IgD-negative memory B cell (primary cell): ENCODE measurements at regions not wholly inside any gene's neighbourhood (a gene's known extent, or its start where the extent isn't known, plus 50 kb on each side); places are given as distances from the start of the nearest gene placed in this dataset.
A peak's percentile ranks its signal among the peaks of the same experiment; 100 is the strongest.

ENCODE experiments used
- H3K27ac Mint-ChIP-seq, 3 donors: one replicate each; pipeline ENCODE4 v1.8.0; 2020 to 2022; ENCODE audit warnings: mild to moderate bottlenecking in 3 of 3, mixed read lengths in 3 of 3, moderate library complexity in 1 of 3
- H3K27me3 Mint-ChIP-seq: one replicate; pipeline ENCODE4 v1.8.0; 2021; ENCODE audit warnings: mixed read lengths
- H3K36me3 Mint-ChIP-seq: one replicate; pipeline ENCODE4 v1.8.0; 2020; ENCODE audit warnings: mild to moderate bottlenecking, mixed read lengths
- H3K4me1 Mint-ChIP-seq, 3 donors: one replicate each; pipeline ENCODE4 v1.8.0; 2020 to 2022; ENCODE audit warnings: mixed read lengths in 3 of 3, mild to moderate bottlenecking in 1 of 3
- H3K4me3 Mint-ChIP-seq, 4 donors: one replicate each; pipeline ENCODE4 v1.8.0; 2020 to 2022; ENCODE audit warnings: mild to moderate bottlenecking in 4 of 4, mixed read lengths in 4 of 4, moderate library complexity in 3 of 4
- H3K9me3 Mint-ChIP-seq, 3 donors: one replicate each; pipeline ENCODE4 v1.8.0; 2020 to 2021; ENCODE audit warnings: mixed read lengths in 3 of 3, mild to moderate bottlenecking in 1 of 3

DNA sequence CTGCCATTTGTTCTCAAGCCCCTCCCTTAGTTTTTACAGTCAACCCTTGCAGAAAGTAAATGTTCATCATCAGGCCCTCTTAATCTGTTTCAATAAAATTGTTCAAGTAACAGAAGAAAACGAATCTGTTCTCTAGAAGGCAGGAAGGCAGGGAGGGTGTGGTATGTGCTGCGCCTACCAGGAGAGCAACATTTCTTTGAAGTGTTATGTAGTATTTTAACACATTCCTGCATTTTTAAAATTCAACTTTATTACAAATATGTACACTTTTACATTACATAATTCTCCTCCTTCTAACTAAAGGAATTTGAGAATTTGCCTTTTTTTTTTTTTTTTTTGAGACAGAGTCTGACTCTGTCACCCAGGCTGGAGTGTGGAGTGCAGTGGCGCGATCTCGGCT is 657.8 kb downstream of the MCTP2 start:
- Mint-ChIP-seq H3K27me3 (no peaks in the 10 kb centered on the region), H3K4me1 (no peaks in the 10 kb centered on the region), H3K36me3 (no peaks in the 10 kb centered on the region), H3K9me3 (peaks cover 4 to 11% (median 5%) of the 10 kb centered on the region in 3 donors), H3K4me3 (no peak overlapping the region), H3K27ac (no peak overlapping the region)

DNA sequence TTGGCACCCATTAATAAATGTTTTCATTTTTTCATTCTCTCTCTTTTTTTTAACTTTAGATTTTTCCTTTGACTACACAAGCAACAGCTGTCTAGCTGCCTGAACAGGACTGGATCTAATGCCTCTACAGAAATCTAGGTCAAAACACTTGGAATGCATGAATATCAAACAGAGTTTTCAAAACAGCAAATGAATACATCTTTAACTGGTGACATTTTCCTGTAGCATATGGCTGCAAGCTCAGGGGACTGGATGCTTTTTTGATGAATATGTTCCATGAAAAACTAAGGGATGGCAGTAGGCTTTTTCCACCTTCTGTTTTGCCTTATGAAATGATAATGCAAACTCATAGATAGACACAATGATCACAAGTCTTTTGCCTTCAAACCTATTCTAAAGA is 661.7 kb downstream of the MCTP2 start:
- H3K27ac Mint-ChIP-seq = no peak overlapping the region
- H3K9me3 Mint-ChIP-seq = peaks cover 5 to 19% (median 7%) of the 10 kb centered on the region in 3 donors
- H3K4me3 Mint-ChIP-seq = no peak overlapping the region
- no peaks in the 10 kb centered on the region for H3K27me3 Mint-ChIP-seq
- no peaks in the 10 kb centered on the region for H3K4me1 Mint-ChIP-seq
- peaks cover under 1% of the 10 kb centered on the region for H3K36me3 Mint-ChIP-seq

DNA sequence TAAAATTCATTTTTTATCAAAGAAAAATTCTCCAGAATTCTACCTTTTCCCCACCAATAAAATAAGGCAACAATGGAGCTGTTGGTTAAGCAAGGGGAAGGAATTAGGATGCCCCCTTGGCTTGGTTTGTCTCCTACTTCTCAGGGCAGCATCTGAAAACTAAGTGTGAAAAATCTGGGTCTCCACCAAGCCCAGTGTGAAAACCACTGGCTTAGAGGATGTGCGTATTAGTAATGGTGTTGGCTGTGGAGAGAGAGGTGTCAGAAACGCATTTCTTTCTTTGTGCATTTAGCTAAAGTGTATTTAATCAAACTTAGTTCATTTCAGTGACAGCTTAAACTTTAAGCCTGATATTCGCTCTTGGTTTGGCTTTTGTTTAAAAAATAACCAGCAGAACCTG is 662.7 kb downstream of the MCTP2 start:
- H3K4me3 Mint-ChIP-seq = no peak overlapping the region

DNA sequence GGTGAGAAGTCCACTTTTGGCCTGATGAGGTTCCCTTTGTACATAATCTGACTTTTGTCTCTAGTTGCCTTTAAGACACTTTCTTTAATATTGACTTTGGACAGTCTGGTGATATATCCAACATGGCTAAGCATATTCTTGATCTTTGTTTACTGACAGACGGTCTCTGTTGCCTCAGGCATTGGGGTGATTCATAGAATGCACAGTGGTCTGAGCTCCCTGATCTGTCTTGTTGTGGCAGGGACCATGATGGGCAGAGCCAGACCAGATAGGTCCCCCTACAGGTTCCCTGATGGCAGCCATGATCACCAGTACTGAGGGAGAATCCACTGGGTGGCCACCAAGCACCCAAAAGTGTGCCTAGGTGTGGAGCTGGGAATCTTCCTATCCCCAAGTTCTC is 678.1 kb downstream of the MCTP2 start:
- no peak overlapping the region for H3K4me3 Mint-ChIP-seq
- H3K27ac Mint-ChIP-seq = no peak overlapping the region
- H3K9me3 Mint-ChIP-seq = peaks cover 2 to 16% (median 12%) of the 10 kb centered on the region in 3 donors
- no peaks in the 10 kb centered on the region for H3K36me3 Mint-ChIP-seq
- H3K27me3 Mint-ChIP-seq = no peaks in the 10 kb centered on the region
- H3K4me1 Mint-ChIP-seq = no peaks in the 10 kb centered on the region

More for the DNA sequence above, 662.7 kb downstream of the MCTP2 start:
- H3K9me3 Mint-ChIP-seq = peaks cover 5 to 19% (median 5%) of the 10 kb centered on the region in 3 donors
- peaks cover 1% of the 10 kb centered on the region for H3K36me3 Mint-ChIP-seq
- H3K27me3 Mint-ChIP-seq = no peaks in the 10 kb centered on the region
- no peak overlapping the region for H3K27ac Mint-ChIP-seq
- no peaks in the 10 kb centered on the region for H3K4me1 Mint-ChIP-seq

- no peak overlapping the region for H3K4me3 Mint-ChIP-seq
- H3K36me3 Mint-ChIP-seq = no peaks in the 10 kb centered on the region
- no peaks in the 10 kb centered on the region for H3K27me3 Mint-ChIP-seq
- no peaks in the 10 kb centered on the region for H3K4me1 Mint-ChIP-seq
- H3K27ac Mint-ChIP-seq = no peak overlapping the region
- H3K9me3 Mint-ChIP-seq = peaks cover 2 to 16% (median 12%) of the 10 kb centered on the region in 3 donors
Measured at GRCh38 chr15:94910166-94910565, 678.8 kb downstream of the MCTP2 start.

DNA sequence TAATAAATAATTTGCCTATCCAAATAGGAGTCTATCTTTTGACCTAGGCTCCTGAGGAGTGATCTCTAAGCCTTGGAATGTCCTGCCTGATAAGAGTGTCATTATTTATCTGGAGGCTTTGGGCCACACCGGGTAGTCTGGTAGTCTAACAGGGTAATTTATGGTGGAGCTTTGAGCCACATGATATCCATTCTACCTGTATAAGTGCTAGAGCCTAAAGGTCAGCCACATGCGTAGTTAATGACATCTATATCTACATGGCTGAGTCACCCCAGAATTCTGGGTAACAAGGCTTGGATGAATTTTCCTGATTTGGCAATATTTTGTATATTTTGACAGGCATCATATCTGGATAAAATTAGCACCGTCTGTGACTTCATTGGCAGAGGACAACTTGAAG is 681.4 kb downstream of the MCTP2 start:
- no peaks in the 10 kb centered on the region for H3K36me3 Mint-ChIP-seq
- no peak overlapping the region for H3K27ac Mint-ChIP-seq
- peaks cover 0 to 1% (median 0%) of the 10 kb centered on the region in 3 donors for H3K4me1 Mint-ChIP-seq
- H3K4me3 Mint-ChIP-seq = no peak overlapping the region
- peaks cover 0 to 12% (median 4%) of the 10 kb centered on the region in 3 donors for H3K9me3 Mint-ChIP-seq
- no peaks in the 10 kb centered on the region for H3K27me3 Mint-ChIP-seq

DNA sequence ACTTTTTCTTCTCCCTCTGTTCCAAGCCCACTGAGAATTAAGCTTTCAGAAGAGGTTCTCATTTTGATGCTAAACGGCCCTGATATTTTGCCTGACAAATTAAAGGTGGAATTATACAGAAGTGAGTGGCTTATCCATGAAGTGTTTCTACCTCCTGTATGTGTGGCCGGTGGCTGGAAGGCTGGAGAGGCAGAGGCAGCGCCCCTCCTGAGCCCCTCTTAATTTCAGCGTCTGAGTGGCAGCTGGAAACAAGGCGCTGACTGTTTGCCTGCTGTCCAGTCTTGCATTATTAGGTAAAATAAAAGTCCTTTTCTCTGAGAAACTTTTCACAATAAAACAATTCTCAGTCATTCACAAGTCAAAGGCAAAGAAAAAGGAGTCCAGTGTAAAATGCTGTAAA is 685.7 kb downstream of the MCTP2 start:
- Mint-ChIP-seq H3K4me1 (peaks cover 0 to 1% (median 0%) of the 10 kb centered on the region in 3 donors), H3K27ac (no peak overlapping the region), H3K9me3 (peaks cover 0 to 5% (median 0%) of the 10 kb centered on the region in 3 donors), H3K4me3 (no peak overlapping the region), H3K36me3 (no peaks in the 10 kb centered on the region), H3K27me3 (no peaks in the 10 kb centered on the region)

DNA sequence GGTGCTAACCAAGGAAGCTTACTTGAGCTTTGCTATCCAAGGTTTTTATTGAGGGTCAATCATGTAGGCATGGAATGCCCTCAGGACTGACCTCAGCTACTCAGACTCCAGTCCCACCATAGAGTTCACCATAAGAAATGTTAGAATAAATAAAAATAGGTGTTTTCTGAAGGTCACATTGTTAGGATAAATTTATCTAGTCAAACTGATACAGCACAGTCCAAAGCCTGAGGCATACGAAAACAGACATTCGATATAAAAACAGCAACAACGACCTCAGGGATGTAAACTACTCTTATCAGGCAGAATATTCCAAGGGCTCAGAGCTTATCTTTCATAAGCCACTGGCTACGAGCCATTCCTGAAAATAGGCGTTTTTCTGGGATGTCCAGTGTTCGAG is 690.6 kb downstream of the MCTP2 start:
- no peak overlapping the region for H3K4me3 Mint-ChIP-seq
- no peaks in the 10 kb centered on the region for H3K4me1 Mint-ChIP-seq
- no peaks in the 10 kb centered on the region for H3K27me3 Mint-ChIP-seq
- H3K36me3 Mint-ChIP-seq = no peaks in the 10 kb centered on the region
- peaks cover 2 to 9% (median 7%) of the 10 kb centered on the region in 3 donors for H3K9me3 Mint-ChIP-seq
- no peak overlapping the region for H3K27ac Mint-ChIP-seq

GRCh38 chr15:94924057-94924456 is 692.7 kb downstream of the MCTP2 start:
- Mint-ChIP-seq H3K27ac (no peak overlapping the region), H3K4me1 (no peaks in the 10 kb centered on the region), H3K9me3 (peaks cover 4 to 9% (median 7%) of the 10 kb centered on the region in 3 donors), H3K4me3 (no peak overlapping the region), H3K27me3 (no peaks in the 10 kb centered on the region), H3K36me3 (peaks cover 2% of the 10 kb centered on the region)

DNA sequence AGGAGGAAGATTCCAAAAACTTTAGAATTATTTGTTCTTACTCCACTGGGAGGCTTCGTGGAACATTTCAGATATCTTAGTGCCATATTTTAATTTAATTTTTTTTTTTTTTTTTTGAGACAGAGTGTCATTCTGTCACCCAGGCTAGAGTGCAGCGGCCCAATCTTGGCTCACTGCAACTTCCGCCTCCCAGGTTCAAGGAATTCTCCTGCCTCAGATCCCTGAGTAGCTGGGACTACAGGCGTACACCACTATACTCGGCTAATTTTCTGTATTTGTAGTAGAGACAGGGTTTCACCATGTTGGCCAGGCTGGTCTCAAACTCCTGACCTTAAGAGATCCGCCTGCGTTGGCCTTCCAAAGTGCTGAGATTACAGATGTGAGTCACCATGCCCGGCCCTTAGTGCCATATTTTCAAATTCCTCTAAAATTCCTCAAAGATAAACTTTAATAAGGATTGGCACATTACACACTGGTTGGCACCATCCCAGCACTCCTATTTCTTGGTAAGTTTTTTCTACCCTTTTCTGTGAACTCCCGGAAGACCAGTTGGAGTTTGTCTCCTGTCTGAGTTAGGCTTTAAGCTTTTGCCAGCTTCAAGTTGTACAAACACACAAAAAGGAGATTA is 693.7 kb downstream of the MCTP2 start:
- no peaks in the 10 kb centered on the region for H3K4me1 Mint-ChIP-seq

GRCh38 chr15:94925680-94926079 is 694.3 kb downstream of the MCTP2 start:
- H3K9me3 Mint-ChIP-seq = peaks cover 2 to 9% (median 7%) of the 10 kb centered on the region in 3 donors
- H3K27ac Mint-ChIP-seq = no peak overlapping the region
- no peaks in the 10 kb centered on the region for H3K4me1 Mint-ChIP-seq
- H3K36me3 Mint-ChIP-seq = peaks cover 2% of the 10 kb centered on the region
- no peaks in the 10 kb centered on the region for H3K27me3 Mint-ChIP-seq
- no peak overlapping the region for H3K4me3 Mint-ChIP-seq

More for the DNA sequence above, 693.7 kb downstream of the MCTP2 start:
- H3K27me3 Mint-ChIP-seq = no peaks in the 10 kb centered on the region
- peaks cover 2% of the 10 kb centered on the region for H3K36me3 Mint-ChIP-seq
- no peak overlapping the region for H3K27ac Mint-ChIP-seq
- peaks cover 3 to 9% (median 7%) of the 10 kb centered on the region in 3 donors for H3K9me3 Mint-ChIP-seq
- no peak overlapping the region for H3K4me3 Mint-ChIP-seq

GRCh38 chr15:94927003-94927402 is 695.6 kb downstream of the MCTP2 start:
- H3K36me3 Mint-ChIP-seq = peaks cover 2% of the 10 kb centered on the region
- H3K27me3 Mint-ChIP-seq = no peaks in the 10 kb centered on the region
- H3K27ac Mint-ChIP-seq = no peak overlapping the region
- H3K4me3 Mint-ChIP-seq = no peak overlapping the region
- H3K4me1 Mint-ChIP-seq = no peaks in the 10 kb centered on the region
- H3K9me3 Mint-ChIP-seq = peaks cover 5 to 11% (median 7%) of the 10 kb centered on the region in 3 donors

DNA sequence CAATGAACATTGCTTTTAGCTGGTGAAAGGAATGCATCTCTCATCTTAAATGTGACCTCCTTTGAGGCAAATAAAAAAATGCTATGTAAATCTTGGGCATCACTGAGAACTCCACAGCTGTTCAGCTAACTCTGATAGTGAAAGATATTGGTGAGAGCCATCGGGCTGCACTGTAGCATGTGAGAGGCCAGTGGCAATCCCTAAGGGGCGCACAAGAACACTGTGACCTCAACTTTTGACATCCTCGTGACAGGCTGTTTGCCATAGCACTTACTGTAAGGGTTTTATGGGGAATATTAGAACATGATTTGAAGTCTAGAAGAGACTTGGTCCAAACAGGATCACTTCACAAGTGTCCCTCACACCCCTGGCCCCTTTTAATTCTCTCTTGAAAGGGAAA is 697.9 kb downstream of the MCTP2 start:
- H3K4me3 Mint-ChIP-seq = no peak overlapping the region

DNA sequence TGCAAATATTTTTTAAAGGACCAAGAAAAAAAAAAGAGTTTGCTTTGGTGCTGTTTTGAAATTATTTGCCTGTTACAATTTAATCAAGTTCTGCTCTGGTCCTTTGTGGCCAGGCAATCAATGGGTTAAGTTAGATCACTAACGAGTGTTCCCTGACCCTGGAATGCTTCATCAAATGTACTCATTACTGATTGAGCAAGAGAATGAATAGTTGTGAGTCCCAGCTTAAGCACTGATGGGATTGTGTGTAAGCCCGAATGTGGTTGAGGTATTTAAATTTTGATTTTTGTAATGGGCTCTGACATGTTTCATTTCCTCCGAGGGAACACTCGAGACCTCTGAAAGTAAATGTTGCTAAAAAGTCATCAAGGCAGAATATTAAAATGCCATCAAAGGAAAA is 699.1 kb downstream of the MCTP2 start:
- peaks cover 4 to 18% (median 7%) of the 10 kb centered on the region in 3 donors for H3K9me3 Mint-ChIP-seq
- H3K4me1 Mint-ChIP-seq = no peaks in the 10 kb centered on the region

More for the DNA sequence above, 697.9 kb downstream of the MCTP2 start:
- H3K4me1 Mint-ChIP-seq = no peaks in the 10 kb centered on the region
- no peaks in the 10 kb centered on the region for H3K27me3 Mint-ChIP-seq
- H3K27ac Mint-ChIP-seq = no peak overlapping the region
- peaks cover 2 to 13% (median 7%) of the 10 kb centered on the region in 3 donors for H3K9me3 Mint-ChIP-seq
- peaks cover 2% of the 10 kb centered on the region for H3K36me3 Mint-ChIP-seq

GRCh38 chr15:94930960-94931359 is 699.6 kb downstream of the MCTP2 start:
- H3K27me3 Mint-ChIP-seq = no peaks in the 10 kb centered on the region

More for the DNA sequence above, 699.1 kb downstream of the MCTP2 start:
- H3K36me3 Mint-ChIP-seq = peaks cover 2% of the 10 kb centered on the region
- H3K4me3 Mint-ChIP-seq = no peak overlapping the region
- no peak overlapping the region for H3K27ac Mint-ChIP-seq
- H3K27me3 Mint-ChIP-seq = no peaks in the 10 kb centered on the region

GRCh38 chr15:94934440-94934839 is 703.1 kb downstream of the MCTP2 start:
- Mint-ChIP-seq H3K27me3 (no peaks in the 10 kb centered on the region), H3K36me3 (no peaks in the 10 kb centered on the region), H3K9me3 (peaks cover 5 to 19% (median 6%) of the 10 kb centered on the region in 3 donors)

More at GRCh38 chr15:94930960-94931359, 699.6 kb downstream of the MCTP2 start:
- Mint-ChIP-seq H3K4me1 (no peaks in the 10 kb centered on the region), H3K27ac (no peak overlapping the region), H3K4me3 (no peak overlapping the region), H3K36me3 (peaks cover 2% of the 10 kb centered on the region), H3K9me3 (peaks cover 4 to 19% (median 7%) of the 10 kb centered on the region in 3 donors)

More at GRCh38 chr15:94934440-94934839, 703.1 kb downstream of the MCTP2 start:
- Mint-ChIP-seq H3K27ac (peak overlapping the region in 1 of 3 donors; percentile 47), H3K4me1 (no peaks in the 10 kb centered on the region), H3K4me3 (no peak overlapping the region)
